Right lung (tissue), 2 donors: ENCODE measurements at regions not wholly inside any gene's neighbourhood (a gene's known extent, or its start where the extent isn't known, plus 50 kb on each side); places are given as distances from the start of the nearest gene placed in this dataset.
A peak's percentile ranks its signal among the peaks of the same experiment; 100 is the strongest.
"Not testable (repeated sequence)": the region's sequence is repeated elsewhere in the genome, so short reads cannot be mapped to it uniquely, and the experiment has no call there.

Experiments
- DNase-seq, 2 donors: peaks; one replicate each; pipeline ENCODE4 v3.0.0-alpha.2; 2013

- no peak for DNase-seq
Measured at GRCh38 chr12:47410383-47410782, 295.4 kb downstream of the RPAP3 start.

- DNase-seq: no peak
Measured at GRCh38 chr12:47409310-47409987, 296.4 kb downstream of the RPAP3 start.

GRCh38 chr12:47408171-47408871, 297.5 kb downstream of the RPAP3 start:
- no peak for DNase-seq

GRCh38 chr12:47407463-47408129, 298.2 kb downstream of the RPAP3 start:
- no peak for DNase-seq

- no peak for DNase-seq
Measured at GRCh38 chr12:47403681-47404080, 302.1 kb downstream of the RPAP3 start.

GRCh38 chr12:47401196-47401595, 304.6 kb downstream of the RPAP3 start:
- DNase-seq: not testable (repeated sequence)

- no peak for DNase-seq
Measured at GRCh38 chr12:47400266-47400665, 305.6 kb downstream of the RPAP3 start.

GRCh38 chr12:47397664-47398281, 308.1 kb downstream of the RPAP3 start:
- DNase-seq: no peak

GRCh38 chr12:47396902-47397663, 308.7 kb downstream of the RPAP3 start:
- DNase-seq: no peak

GRCh38 chr12:47394070-47394469, 311.8 kb downstream of the RPAP3 start:
- no peak for DNase-seq

GRCh38 chr12:47393403-47393790, 312.4 kb downstream of the RPAP3 start:
- DNase-seq: no peak

GRCh38 chr12:47391566-47391965, 311.8 kb upstream of the AMIGO2 start:
- no peak for DNase-seq

- no peak for DNase-seq
Measured at GRCh38 chr12:47388712-47389111, 309.0 kb upstream of the AMIGO2 start.

- no peak for DNase-seq
Measured at GRCh38 chr12:47387994-47388393, 308.2 kb upstream of the AMIGO2 start.

GRCh38 chr12:47385653-47386052, 305.9 kb upstream of the AMIGO2 start:
- no peak for DNase-seq

GRCh38 chr12:47383942-47384341, 304.2 kb upstream of the AMIGO2 start:
- no peak for DNase-seq

GRCh38 chr12:47382305-47382704, 302.5 kb upstream of the AMIGO2 start:
- no peak for DNase-seq

- no peak for DNase-seq
Measured at GRCh38 chr12:47378907-47379306, 299.1 kb upstream of the AMIGO2 start.

- no peak for DNase-seq
Measured at GRCh38 chr12:47378222-47378582, 298.4 kb upstream of the AMIGO2 start.

GRCh38 chr12:47377414-47378221, 297.9 kb upstream of the AMIGO2 start:
- peak in 1 of 2 donors; percentile 26 for DNase-seq

- no peak for DNase-seq
Measured at GRCh38 chr12:47376927-47377326, 297.2 kb upstream of the AMIGO2 start.
